DOHH2 (cell line): ENCODE measurements at regions not wholly inside any gene's neighbourhood (a gene's known extent, or its start where the extent isn't known, plus 50 kb on each side); places are given as distances from the start of the nearest gene placed in this dataset.

Experiments used
- H3F3A ChIP-seq: fragments of 200-600 bp; sonication (generic), shearing (Covaris generic); 2 replicates; pipeline ENCODE4 v1.6.0; 2016; ENCODE audit warnings: antibody characterized with exemption, mild to moderate bottlenecking; ENCODE audit not compliant: control insufficient read depth, insufficient read depth
- H3K27ac ChIP-seq: fragments of 200-600 bp; sonication (generic); 2 replicates; pipeline ENCODE4 v1.5.1; 2014; ENCODE audit warnings: low read depth, mild to moderate bottlenecking, low read length, moderate library complexity
- H3K27me3 ChIP-seq: fragments of 200-600 bp; sonication (generic); 2 replicates; pipeline ENCODE4 v1.6.1; 2014; ENCODE audit warnings: mild to moderate bottlenecking, low read length, mixed read lengths; ENCODE audit not compliant: control insufficient read depth
- H3K36me3 ChIP-seq: fragments of 200-600 bp; sonication (generic); 2 replicates; pipeline ENCODE4 v1.6.1; 2014; ENCODE audit warnings: mild to moderate bottlenecking, low read length, moderate library complexity, mixed read lengths; ENCODE audit not compliant: control insufficient read depth
- H3K4me1 ChIP-seq: fragments of 200-600 bp; sonication (generic); 2 replicates; pipeline ENCODE4 v1.6.1; 2014; ENCODE audit warnings: mild to moderate bottlenecking, low read length, mixed read lengths; ENCODE audit not compliant: control insufficient read depth
- H3K4me2 ChIP-seq: fragments of 200-600 bp; sonication (generic); 2 replicates; pipeline ENCODE4 v1.6.0; 2014; ENCODE audit warnings: mild to moderate bottlenecking, low read length, moderate library complexity
- H3K4me3 ChIP-seq: fragments of 200-600 bp; sonication (generic); 2 replicates; pipeline ENCODE4 v1.5.1; 2014; ENCODE audit warnings: mild to moderate bottlenecking, low read length, mixed read lengths
- H3K79me2 ChIP-seq: fragments of 200-600 bp; sonication (generic); 2 replicates; pipeline ENCODE4 v1.6.1; 2014; ENCODE audit warnings: mild to moderate bottlenecking, low read length, mixed read lengths; ENCODE audit not compliant: control insufficient read depth
- H3K9me2 ChIP-seq: fragments of 200-600 bp; sonication (generic); replicated peaks from 2 replicates; pipeline ENCODE4 v1.6.1; 2014; ENCODE audit warnings: mild to moderate bottlenecking, low read length, mixed read lengths; ENCODE audit not compliant: control insufficient read depth
- H3K9me3 ChIP-seq: fragments of 200-600 bp; sonication (generic); 2 replicates; pipeline ENCODE4 v1.6.1; 2014; ENCODE audit warnings: antibody characterized with exemption, low read length, mixed read lengths; ENCODE audit not compliant: control insufficient read depth, insufficient read depth
- H4K20me1 ChIP-seq: fragments of 200-600 bp; sonication (generic); 2 replicates; pipeline ENCODE4 v1.6.0; 2014; ENCODE audit warnings: low read depth, mild to moderate bottlenecking, antibody characterized with exemption, low read length, moderate library complexity; ENCODE audit not compliant: control insufficient read depth, insufficient read depth
- CTCF ChIP-seq: fragments of 200-600 bp; sonication (generic); IDR thresholded peaks from one replicate; pipeline ENCODE4 v1.5.1; 2014; ENCODE audit warnings: antibody characterized with exemption, mild to moderate bottlenecking, low read depth, low read length; ENCODE audit not compliant: poor library complexity, severe bottlenecking
- EZH2phosphoT487 ChIP-seq: fragments of 200-600 bp; sonication (generic); IDR thresholded peaks from 2 replicates; pipeline ENCODE4 v1.6.1; 2017; ENCODE audit warnings: borderline replicate concordance, mild to moderate bottlenecking, antibody characterized with exemption, low read length, moderate library complexity, mixed read lengths

GRCh38 chr2:104562537-104562936 is 291.4 kb upstream of the POU3F3 start:
- Histone ChIP-seq H4K20me1 (no peaks in the 10 kb centered on the region), H3K4me1 (no peaks in the 10 kb centered on the region), H3K4me2 (no peak overlapping the region), H3K4me3 (no peak overlapping the region), H3K27ac (no peak overlapping the region), H3K79me2 (no peaks in the 10 kb centered on the region), H3F3A (no peaks in the 10 kb centered on the region), H3K36me3 (no peaks in the 10 kb centered on the region), H3K27me3 (no peaks in the 10 kb centered on the region), H3K9me2 (no peaks in the 10 kb centered on the region), H3K9me3 (no peaks in the 10 kb centered on the region)
- TF ChIP-seq CTCF (no peak), EZH2phosphoT487 (no peak)

- Histone ChIP-seq H3K4me1 (no peaks in the 10 kb centered on the region), H3K4me2 (no peak overlapping the region)
These were observed 290.4 kb upstream of the POU3F3 start for GRCh38 chr2:104563398-104563996.

DNA sequence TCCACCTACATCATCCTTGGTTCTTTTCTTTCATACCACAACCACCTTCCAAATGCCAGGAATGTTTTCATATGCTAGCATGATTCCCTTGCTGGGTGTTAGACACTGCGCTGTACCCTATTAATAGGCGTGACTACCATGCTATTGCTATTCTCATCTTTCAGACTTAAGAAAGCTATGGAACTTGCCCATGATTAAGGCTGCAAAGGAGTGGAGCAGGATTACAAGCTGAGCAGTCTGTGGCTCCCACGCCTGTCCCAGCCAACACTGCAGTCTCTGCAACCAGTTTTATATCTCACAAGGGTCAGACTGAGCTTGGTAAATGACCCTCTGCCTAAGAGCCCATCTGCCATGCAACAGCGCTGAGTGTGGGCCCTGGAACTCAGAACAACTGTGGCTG is 285.7 kb upstream of the POU3F3 start:
- Histone ChIP-seq H3F3A (no peaks in the 10 kb centered on the region), H3K4me3 (no peak overlapping the region), H3K27me3 (no peaks in the 10 kb centered on the region), H3K4me1 (no peaks in the 10 kb centered on the region), H3K9me2 (no peaks in the 10 kb centered on the region), H3K9me3 (no peaks in the 10 kb centered on the region), H4K20me1 (no peaks in the 10 kb centered on the region), H3K4me2 (no peak overlapping the region), H3K79me2 (no peaks in the 10 kb centered on the region), H3K36me3 (no peaks in the 10 kb centered on the region), H3K27ac (no peak overlapping the region)
- TF ChIP-seq EZH2phosphoT487: no peak
- TF ChIP-seq CTCF: no peak

More at GRCh38 chr2:104563398-104563996, 290.4 kb upstream of the POU3F3 start:
- Histone ChIP-seq H3K9me3 (no peaks in the 10 kb centered on the region), H3K36me3 (no peaks in the 10 kb centered on the region), H3K9me2 (no peaks in the 10 kb centered on the region), H3K27me3 (no peaks in the 10 kb centered on the region), H3K27ac (no peak overlapping the region), H3K4me3 (no peak overlapping the region), H3K79me2 (no peaks in the 10 kb centered on the region), H3F3A (no peaks in the 10 kb centered on the region), H4K20me1 (no peaks in the 10 kb centered on the region)
- TF ChIP-seq CTCF (no peak), EZH2phosphoT487 (no peak)
